ENCODE measurements at regions not wholly inside any gene's neighbourhood (a gene's known extent, or its start where the extent isn't known, plus 50 kb on each side); places are given as distances from the start of the nearest gene placed in this dataset.
"Not testable (repeated sequence)": the region's sequence is repeated elsewhere in the genome, so short reads cannot be mapped to it uniquely, and the experiment has no call there.

- intact Hi-C loops (cut with DNase I), result loop anchor here (10.0 kb wide), 1 partner anchor 62 kb away; no protein-coding TSS in a partner anchor
Measured at GRCh38 chr4:82282875-82283274, 90.9 kb downstream of the HNRNPD start.

GRCh38 chr4:82279550-82279949 lies 94.2 kb downstream of the HNRNPD start:
- not testable (repeated sequence) for H3K4me1 ChIP-seq, H3K36me3 ChIP-seq, H3K27me3 ChIP-seq, DNase-seq, H3K27ac ChIP-seq, H3K4me3 ChIP-seq, H3K9me3 ChIP-seq
- WGBS, 2 donors, result 80 to 86% methylated on average over 4 of the region's 4 CpGs
- intact Hi-C loops (cut with DNase I), result loop anchor here (10.0 kb wide), 1 partner anchor 875 kb away; no protein-coding TSS in a partner anchor

More at GRCh38 chr4:82282875-82283274, 90.9 kb downstream of the HNRNPD start:
- WGBS, 2 donors, result 58 to 86% methylated on average over 2 of the region's 2 CpGs
- no peak for TF ChIP-seq CTCF (IDR thresholded peaks at IDR 0.05)
- no peaks in the 10 kb centered on the region for H3K36me3 ChIP-seq
- H3K9me3 ChIP-seq, result no peaks in the 10 kb centered on the region
- H3K4me3 ChIP-seq, result no peak overlapping the region
- peaks cover 0 to 14% (median 5%) of the 10 kb centered on the region in 3 donors for H3K4me1 ChIP-seq
- no peaks in the 10 kb centered on the region for H3K27me3 ChIP-seq
- no peak for DNase-seq
- no peak overlapping the region for H3K27ac ChIP-seq

GRCh38 chr4:82276332-82276640 lies 97.5 kb downstream of the HNRNPD start:
- no peak for DNase-seq
- Histone ChIP-seq H3K4me1 (no peaks in the 10 kb centered on the region), H3K27ac (no peak overlapping the region), H3K4me3 (no peak overlapping the region), H3K9me3 (no peaks in the 10 kb centered on the region), H3K27me3 (no peaks in the 10 kb centered on the region), H3K36me3 (no peaks in the 10 kb centered on the region)
- intact Hi-C loops (cut with DNase I), result loop anchor here (10.0 kb wide), 1 partner anchor 871 kb away; no protein-coding TSS in a partner anchor
- 94 to 100% methylated on average over 1 to 2 of the region's 2 CpGs for WGBS, 2 donors
- TF ChIP-seq POLR2A (IDR thresholded peaks at IDR 0.05), result no peak
- TF ChIP-seq CTCF (IDR thresholded peaks at IDR 0.05), result no peak

- Histone ChIP-seq H3K9me3 (no peaks in the 10 kb centered on the region), H3K36me3 (no peaks in the 10 kb centered on the region), H3K4me1 (no peaks in the 10 kb centered on the region), H3K27ac (no peak overlapping the region), H3K27me3 (no peaks in the 10 kb centered on the region), H3K4me3 (no peak overlapping the region)
- DNase-seq, result no peak
- WGBS, 2 donors, result 76% methylated on average over 4 to 6 of the region's 9 CpGs
- intact Hi-C loops (cut with DNase I), result loop anchor here (10.0 kb wide), 1 partner anchor 871 kb away; no protein-coding TSS in a partner anchor
- TF ChIP-seq CTCF (IDR thresholded peaks at IDR 0.05) (no peak), POLR2A (IDR thresholded peaks at IDR 0.05) (no peak)
Measured at GRCh38 chr4:82275431-82276331, 98.1 kb downstream of the HNRNPD start.

GRCh38 chr4:82274700-82275099 lies 99.1 kb downstream of the HNRNPD start:
- H3K27me3 ChIP-seq, H3K36me3 ChIP-seq, H3K27ac ChIP-seq, H3K4me3 ChIP-seq, DNase-seq, H3K9me3 ChIP-seq, H3K4me1 ChIP-seq: not testable (repeated sequence)
- intact Hi-C loops (cut with DNase I), result loop anchor here (10.0 kb wide), 1 partner anchor 870 kb away; no protein-coding TSS in a partner anchor
- 72 to 81% methylated on average over 7 of the region's 7 CpGs for WGBS, 2 donors

GRCh38 chr4:82272523-82272922 lies 101.3 kb downstream of the HNRNPD start:
- not testable (repeated sequence) for H3K9me3 ChIP-seq, DNase-seq, H3K27ac ChIP-seq, H3K36me3 ChIP-seq, H3K27me3 ChIP-seq, H3K4me3 ChIP-seq
- intact Hi-C loops (cut with DNase I), result loop anchor here (10.0 kb wide), 1 partner anchor 868 kb away; no protein-coding TSS in a partner anchor
- H3K4me1 ChIP-seq, result peaks cover 0 to 11% (median 0%) of the 10 kb centered on the region in 3 donors
- WGBS, 2 donors, result 81 to 86% methylated on average over 4 of the region's 4 CpGs

GRCh38 chr4:82271915-82272480 lies 101.8 kb downstream of the HNRNPD start:
- intact Hi-C loops (cut with DNase I), result loop anchor here (10.0 kb wide), 1 partner anchor 867 kb away; no protein-coding TSS in a partner anchor
- H3K36me3 ChIP-seq, H3K27ac ChIP-seq, H3K9me3 ChIP-seq, H3K27me3 ChIP-seq, H3K4me3 ChIP-seq, DNase-seq: not testable (repeated sequence)
- WGBS, 2 donors, result 57 to 59% methylated on average over 2 to 5 of the region's 9 CpGs
- peaks cover 0 to 11% (median 0%) of the 10 kb centered on the region in 3 donors for H3K4me1 ChIP-seq

Measured in esophagus squamous epithelium (tissue), 5 donors.